Pancreas (tissue), 10 donors: ENCODE measurements at regions not wholly inside any gene's neighbourhood (a gene's known extent, or its start where the extent isn't known, plus 50 kb on each side); places are given as distances from the start of the nearest gene placed in this dataset.
"Not testable (repeated sequence)": the region's sequence is repeated elsewhere in the genome, so short reads cannot be mapped to it uniquely, and the experiment has no call there.

Source experiments
- ATAC-seq, 4 donors: fragments of 200-7000 bp; cut with Tn5 transposase; one replicate each; pipeline versions ENCODE4 v1.8.0 to v1.9.1; 2020; ENCODE audit warnings: mild to moderate bottlenecking in 4 of 4, moderate library complexity in 4 of 4
- DNase-seq, 6 donors: peaks; one replicate each; pipeline ENCODE4 v3.0.0-alpha.2; 2020
- FAIRE-seq: peaks from 2 replicates; lab custom pipeline; 2012; peaks lifted over from hg19 to GRCh38; lab: Jason Lieb, UNC
- H3K27ac ChIP-seq, 4 donors: fragments of 200-600 bp; sonication (generic); 1 replicate in 3 of 4; 2 replicates in 1 of 4; pipeline versions ENCODE4 v1.5.0 to v1.8.0; 2020
- H3K27me3 ChIP-seq, 4 donors: fragments of 200-600 bp; one replicate each; pipeline ENCODE4 v1.8.0; 2021
- H3K36me3 ChIP-seq, 3 donors: fragments of 200-600 bp; sonication (generic) in 1 of 3; one replicate each; pipeline versions ENCODE4 v1.5.0 to v1.8.0; 2020 to 2021
- H3K4me1 ChIP-seq, 3 donors: fragments of 200-600 bp; one replicate each; pipeline ENCODE4 v1.8.0; 2021
- H3K4me3 ChIP-seq, 4 donors: fragments of 200-600 bp; sonication (generic) in 2 of 4; one replicate each; pipeline versions ENCODE4 v1.5.0 to v1.8.0; 2020 to 2021
- H3K9me3 ChIP-seq, 4 donors: fragments of 200-600 bp; one replicate each; pipeline ENCODE4 v1.8.0; 2021
- CTCF ChIP-seq, 4 donors: fragments of 200-600 bp; sonication (generic) in 3 of 4; IDR thresholded peaks; one replicate each; pipeline versions ENCODE4 v1.5.0 to v1.8.0; 2021; ENCODE audit warnings: antibody characterized with exemption in 4 of 4
- WGBS, 2 donors: extraction: QIAGEN DNeasy Blood & Tissue Kit; methylation state at CpG; one replicate each; pipeline ENCODE4 v1.1.7; 2013; 5-methylcytosine and 5-hydroxymethylcytosine counted together
- intact Hi-C, 3 donors: fragments of 100-400 bp; cut with DNase I; formaldehyde crosslinking; loops; one replicate each; pipeline versions ENCODE4 v1.11.1 to v1.14.2; 2022
- donor health status: healthy with polysubstance abuse.
- donor health status: DM: no; HTN: no; CAD: no; lungs with moderate emphysema.
- donor health status: DM: no; HTN: no; CAD: no.
- donor health status: control.
- donor health status: control.
- donor health status: Bipolar disorder and iron deficiency.
- donor health status: DM: yes; HTN: yes; CAD: no.
- donor health status: DM: no; HTN: no; CAD: no.
- donor health status: DM: no; HTN: no; CAD: no.
- donor health status: DM: yes; HTN: yes; CAD: no.

GRCh38 chr19:31537136-31537535, 187.9 kb upstream of the TSHZ3 start:
- Histone ChIP-seq H3K36me3 (no peaks in the 10 kb centered on the region), H3K27ac (no peak overlapping the region), H3K27me3 (peaks cover 0 to 4% (median 0%) of the 10 kb centered on the region in 4 donors), H3K4me3 (no peak overlapping the region), H3K4me1 (no peaks in the 10 kb centered on the region), H3K9me3 (no peaks in the 10 kb centered on the region)
- TF ChIP-seq CTCF (IDR thresholded peaks at IDR 0.05) = no peak
- WGBS, 2 donors = 79 to 89% methylated on average over 3 of the region's 3 CpGs
- intact Hi-C loops = no loop called here
- FAIRE-seq (no peak), ATAC-seq (no peak), DNase-seq (no peak)

- H3K4me3 ChIP-seq, H3K27ac ChIP-seq, H3K36me3 ChIP-seq, intact Hi-C loops, FAIRE-seq, H3K4me1 ChIP-seq, H3K27me3 ChIP-seq, H3K9me3 ChIP-seq, DNase-seq, ATAC-seq: not testable (repeated sequence)
- WGBS, 2 donors = 61 to 70% methylated on average over 5 of the region's 5 CpGs
These were observed 188.7 kb upstream of the TSHZ3 start for GRCh38 chr19:31537902-31538301.

GRCh38 chr19:31538879-31539278, 189.6 kb upstream of the TSHZ3 start:
- Histone ChIP-seq H3K4me3 (no peak overlapping the region), H3K27ac (no peak overlapping the region), H3K9me3 (no peaks in the 10 kb centered on the region), H3K4me1 (no peaks in the 10 kb centered on the region), H3K27me3 (peaks cover 0 to 4% (median 0%) of the 10 kb centered on the region in 4 donors), H3K36me3 (no peaks in the 10 kb centered on the region)
- DNase-seq (no peak), FAIRE-seq (no peak), ATAC-seq (no peak)
- TF ChIP-seq CTCF (IDR thresholded peaks at IDR 0.05) = no peak
- intact Hi-C loops = no loop called here
- WGBS, 2 donors = 72 to 83% methylated on average over 5 of the region's 5 CpGs

- no peak for FAIRE-seq
- 61 to 72% methylated on average over 6 of the region's 6 CpGs for WGBS, 2 donors
These were observed 190.2 kb upstream of the TSHZ3 start for GRCh38 chr19:31539386-31539785.

GRCh38 chr19:31541396-31541795, 192.2 kb upstream of the TSHZ3 start:
- Histone ChIP-seq H3K4me3 (no peak overlapping the region), H3K36me3 (no peaks in the 10 kb centered on the region), H3K4me1 (no peaks in the 10 kb centered on the region), H3K9me3 (no peaks in the 10 kb centered on the region), H3K27ac (no peak overlapping the region), H3K27me3 (peaks cover 0 to 4% (median 0%) of the 10 kb centered on the region in 4 donors)
- TF ChIP-seq CTCF (IDR thresholded peaks at IDR 0.05) = no peak
- ATAC-seq = no peak
- 7 to 8% methylated on average over 2 of the region's 2 CpGs for WGBS, 2 donors
- no peak for DNase-seq
- FAIRE-seq = no peak
- intact Hi-C loops = no loop called here

More at GRCh38 chr19:31539386-31539785, 190.2 kb upstream of the TSHZ3 start:
- DNase-seq (no peak), ATAC-seq (no peak)
- H3K9me3 ChIP-seq = no peaks in the 10 kb centered on the region
- H3K36me3 ChIP-seq = no peaks in the 10 kb centered on the region
- no peak for TF ChIP-seq CTCF (IDR thresholded peaks at IDR 0.05)
- peaks cover 0 to 4% (median 0%) of the 10 kb centered on the region in 4 donors for H3K27me3 ChIP-seq
- no peak overlapping the region for H3K4me3 ChIP-seq
- intact Hi-C loops = no loop called here
- H3K27ac ChIP-seq = no peak overlapping the region
- no peaks in the 10 kb centered on the region for H3K4me1 ChIP-seq
